GM18508 (cell line): ENCODE measurements at regions not wholly inside any gene's neighbourhood (a gene's known extent, or its start where the extent isn't known, plus 50 kb on each side); places are given as distances from the start of the nearest gene placed in this dataset.

ENCODE experiments used
- ATAC-seq: cut with Tn5 transposase; IDR thresholded peaks from one replicate; pipeline ENCODE4 v1.9.1; 2021; ENCODE audit warnings: moderate number of reproducible peaks; ENCODE audit not compliant: insufficient read depth, unreplicated experiment

DNA sequence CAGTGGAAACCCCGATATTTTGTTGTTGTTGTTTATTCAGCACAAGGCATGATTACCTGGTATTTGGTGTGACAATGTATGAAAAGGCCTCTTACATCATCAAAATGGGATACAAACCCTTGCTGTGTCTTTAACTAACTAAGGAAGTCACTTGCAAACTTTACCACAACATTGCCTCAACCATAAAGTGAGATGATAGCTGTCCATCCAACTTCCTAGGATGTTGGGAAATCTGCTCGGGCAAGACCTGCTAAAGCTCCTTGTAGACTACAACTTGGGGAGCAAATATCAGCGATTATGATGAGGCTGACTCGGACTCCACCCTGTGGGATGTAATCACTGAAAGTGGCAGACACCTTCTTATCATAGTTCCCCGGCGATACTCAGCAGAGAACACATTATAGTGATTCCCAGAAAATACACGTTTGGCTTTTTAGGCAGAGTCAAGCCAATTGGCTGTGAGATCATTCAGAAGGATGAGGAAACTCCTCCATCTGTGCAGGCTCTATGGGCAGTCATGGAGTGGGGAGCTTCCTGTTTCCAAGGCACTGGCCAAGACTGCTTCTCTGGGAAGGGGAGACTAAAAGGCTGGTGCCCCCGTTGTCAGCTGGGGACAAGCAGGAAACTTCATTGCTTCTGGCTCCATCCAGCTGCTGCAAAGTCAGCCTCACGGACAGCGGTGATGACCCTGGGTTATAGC is 289.0 kb downstream of the RNF144A start:
- no peak for ATAC-seq

DNA sequence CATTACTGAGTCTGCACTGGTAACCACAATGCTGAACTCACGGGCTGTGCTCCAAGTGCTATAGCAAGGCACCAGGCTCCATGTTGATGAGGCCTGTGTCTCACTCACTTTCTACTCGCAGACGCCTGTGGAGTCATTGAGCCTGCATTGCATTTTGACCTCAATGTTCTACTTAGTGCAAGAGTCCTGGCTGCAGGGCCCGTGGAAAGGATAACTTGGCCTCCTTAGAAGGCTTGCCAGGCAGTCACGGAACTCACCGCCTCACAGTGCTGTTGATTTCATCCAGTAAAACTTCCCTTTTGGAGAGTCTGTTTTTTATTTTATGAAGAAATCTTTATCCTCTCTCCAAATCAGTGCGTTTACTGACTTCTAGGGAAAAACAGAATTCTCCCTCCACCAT is 290.4 kb downstream of the RNF144A start:
- ATAC-seq, result no peak

- ATAC-seq, result no peak
Measured at GRCh38 chr2:7209757-7210555, 292.7 kb downstream of the RNF144A start.

DNA sequence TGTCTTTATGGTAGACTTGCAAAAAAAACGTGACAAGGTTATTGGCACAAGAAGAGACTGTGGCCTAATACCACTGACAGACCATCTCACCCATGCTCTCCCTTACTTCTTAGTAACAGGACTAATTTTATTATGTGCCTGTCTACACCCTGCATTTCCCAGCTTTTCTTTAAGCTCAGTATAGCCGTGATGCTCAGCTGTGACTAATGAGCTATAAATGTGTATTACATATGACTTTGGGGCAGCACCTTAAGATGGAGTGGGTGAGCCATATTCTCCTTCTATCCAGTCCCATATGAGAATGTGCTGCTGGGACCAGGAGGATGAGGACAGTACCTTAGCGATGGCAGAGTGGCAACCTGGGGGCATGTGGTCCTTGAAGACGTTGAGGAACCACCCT is 293.5 kb downstream of the RNF144A start:
- no peak for ATAC-seq

- ATAC-seq, result no peak
Measured at GRCh38 chr2:7225848-7226247, 308.6 kb downstream of the RNF144A start.

DNA sequence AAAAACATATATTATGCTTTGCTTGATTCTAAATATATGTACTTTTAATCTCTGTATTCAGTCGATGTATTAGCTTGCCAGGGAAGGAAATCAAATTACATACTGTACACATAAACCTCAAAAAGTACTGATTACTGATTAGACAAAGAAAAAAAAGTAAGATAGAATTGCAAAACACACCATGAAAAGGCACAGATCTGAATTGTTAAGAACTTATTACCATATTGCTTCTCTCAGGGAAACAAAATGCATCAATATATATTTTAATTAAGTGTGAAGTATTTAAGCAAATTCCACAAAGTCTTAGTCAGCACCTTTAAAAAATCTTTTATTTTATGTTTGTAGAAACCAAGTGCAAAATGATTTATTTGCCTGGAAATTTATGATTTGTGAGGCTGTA is 309.3 kb downstream of the RNF144A start:
- ATAC-seq, result no peak

DNA sequence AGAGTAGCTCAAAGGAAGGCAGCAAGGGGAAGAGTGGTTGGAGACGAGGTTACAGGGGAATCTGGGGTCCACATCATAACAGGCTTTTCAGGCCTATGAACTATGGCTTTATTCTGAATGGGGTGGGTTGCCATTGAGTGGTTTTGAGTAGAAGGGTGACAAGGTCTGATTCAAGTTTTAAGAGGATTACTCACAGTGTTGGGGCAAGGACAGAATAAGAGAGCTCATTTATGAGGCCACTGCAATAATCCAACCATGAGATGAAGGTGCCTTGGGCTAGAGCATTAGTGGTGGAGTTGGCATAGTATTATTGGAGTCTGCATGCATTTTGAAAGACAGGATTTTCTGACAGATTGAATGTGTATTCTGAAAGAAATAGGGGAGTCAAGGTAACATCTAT is 315.9 kb downstream of the RNF144A start:
- no peak for ATAC-seq

GRCh38 chr2:7237466-7237865 is 320.3 kb downstream of the RNF144A start:
- no peak for ATAC-seq

DNA sequence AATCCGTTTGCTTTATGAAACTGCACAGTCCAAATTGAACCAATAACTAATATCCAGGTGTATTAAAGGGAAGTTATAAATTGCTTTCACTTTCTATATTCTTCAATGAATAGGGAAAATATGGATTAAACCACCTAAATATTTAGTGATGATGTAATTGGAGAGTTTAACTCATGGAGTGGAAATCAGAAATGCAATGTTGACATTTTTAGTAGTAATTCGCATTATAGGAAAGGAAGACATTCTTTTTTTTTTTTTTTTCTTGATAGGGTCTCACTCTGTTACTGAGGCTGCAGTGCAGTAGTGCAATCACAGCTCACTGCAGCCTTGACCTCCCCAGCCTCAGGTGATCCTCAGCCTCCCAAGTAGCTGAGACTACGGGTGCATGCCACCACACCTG is 321.9 kb downstream of the RNF144A start:
- no peak for ATAC-seq

DNA sequence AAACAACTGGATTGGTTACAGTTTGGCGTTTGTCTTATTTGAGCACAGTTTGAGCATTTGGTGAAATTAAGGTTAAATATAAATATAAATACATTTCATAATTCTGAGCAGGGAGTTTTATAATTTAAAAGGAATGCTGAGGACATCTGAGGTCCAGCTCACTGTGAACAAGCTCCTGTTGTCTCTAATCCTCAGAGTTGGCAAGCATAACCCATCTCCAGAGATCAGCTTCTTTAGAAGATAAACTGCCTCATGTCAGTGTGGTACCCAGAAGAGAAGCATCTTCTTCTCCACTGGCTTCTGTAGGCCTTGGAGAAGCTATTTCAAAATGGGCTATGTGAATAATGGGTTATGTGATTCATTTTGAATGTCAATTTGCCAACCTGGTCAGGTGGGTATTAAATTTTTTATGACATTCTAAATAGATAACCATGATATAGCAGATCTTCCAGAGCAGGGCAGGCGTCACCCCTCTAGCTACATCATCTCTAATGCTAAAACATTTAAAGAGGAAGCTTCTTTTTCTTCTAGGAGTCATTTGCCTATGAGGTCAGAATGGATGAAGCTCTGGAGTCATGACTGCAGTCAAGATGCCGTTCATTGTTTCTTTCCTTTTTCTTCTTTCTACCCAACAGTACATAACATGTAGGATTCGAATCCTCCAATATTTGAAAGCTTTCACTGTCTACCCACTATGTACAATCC is 324.0 kb downstream of the RNF144A start:
- ATAC-seq, result no peak

DNA sequence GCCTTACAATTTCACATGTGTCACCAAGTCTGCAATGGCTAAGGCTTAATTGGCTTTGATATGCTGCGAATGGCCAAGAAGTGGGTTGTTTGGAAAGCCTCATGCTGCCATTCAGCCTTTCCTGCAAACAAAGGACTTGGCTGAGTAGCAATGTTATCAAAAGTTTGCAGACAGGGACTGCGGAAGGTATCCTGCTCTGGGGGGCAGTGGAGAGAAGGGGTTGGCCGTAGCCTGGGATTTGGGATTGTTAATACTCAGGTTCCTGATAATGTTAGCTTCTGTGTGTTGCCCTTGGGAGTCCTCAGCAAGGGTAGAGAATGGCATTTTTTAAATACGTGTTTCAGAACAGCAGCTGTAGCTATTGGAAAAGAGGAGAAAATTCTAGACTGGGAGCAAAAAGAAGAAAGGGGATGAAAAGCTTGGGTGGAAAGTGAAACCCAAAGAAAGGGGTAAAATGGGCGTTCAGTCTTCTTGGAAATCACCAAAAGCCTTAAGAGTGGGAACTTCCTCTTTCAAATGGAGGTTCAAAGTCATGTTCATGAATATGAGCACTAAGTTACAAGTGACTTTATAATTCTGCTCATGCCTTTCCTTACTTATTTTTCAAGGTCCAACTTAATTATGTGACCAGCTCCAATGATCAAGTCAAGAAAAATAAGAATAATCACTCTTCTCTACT is 325.1 kb downstream of the RNF144A start:
- ATAC-seq, result no peak

DNA sequence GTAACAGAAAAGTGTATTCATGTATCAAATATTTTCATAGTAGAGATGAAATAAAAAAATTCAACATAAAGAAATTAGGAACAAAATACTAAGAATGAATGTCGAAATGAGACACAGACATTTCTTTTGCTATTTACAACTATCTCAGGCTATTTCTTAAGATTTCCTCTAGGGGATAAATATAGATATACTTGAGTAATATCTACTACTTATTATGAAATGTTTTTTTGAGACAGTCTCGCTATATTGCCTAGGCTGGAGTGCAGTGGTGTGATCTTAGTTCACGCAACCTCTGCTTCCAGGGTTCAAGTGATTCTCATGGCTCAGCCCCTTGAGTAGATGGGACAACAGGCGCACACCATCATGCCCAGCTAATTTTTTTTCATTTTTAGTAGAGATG is 326.1 kb downstream of the RNF144A start:
- ATAC-seq, result no peak

GRCh38 chr2:7256377-7256776 is 339.2 kb downstream of the RNF144A start:
- ATAC-seq, result no peak

- no peak for ATAC-seq
Measured at GRCh38 chr2:7262727-7263126, 345.5 kb downstream of the RNF144A start.

DNA sequence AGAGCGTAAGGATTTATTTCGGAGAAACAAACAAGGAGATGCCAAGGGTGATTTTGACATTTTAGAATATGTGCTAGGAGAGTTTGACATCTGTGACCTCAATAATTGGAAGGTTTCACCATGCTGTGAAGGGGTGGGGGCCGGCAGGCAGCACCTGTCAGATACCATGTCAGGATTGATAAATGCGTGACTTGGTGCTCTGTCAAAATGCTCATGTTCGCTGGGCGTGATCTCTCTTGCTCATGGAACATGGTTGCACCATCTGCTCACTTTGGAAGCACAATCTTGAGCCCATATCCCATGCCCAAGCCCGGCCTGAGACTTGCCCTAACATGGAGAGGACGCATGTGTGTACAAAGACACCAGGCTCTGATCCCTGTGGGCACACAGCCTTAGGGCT is 347.6 kb downstream of the RNF144A start:
- no peak for ATAC-seq

GRCh38 chr2:7265286-7265685 is 348.1 kb downstream of the RNF144A start:
- no peak for ATAC-seq

- no peak for ATAC-seq
Measured at GRCh38 chr2:7269106-7269643, 352.0 kb downstream of the RNF144A start.

- ATAC-seq, result no peak
Measured at GRCh38 chr2:7270011-7270431, 352.8 kb downstream of the RNF144A start.

DNA sequence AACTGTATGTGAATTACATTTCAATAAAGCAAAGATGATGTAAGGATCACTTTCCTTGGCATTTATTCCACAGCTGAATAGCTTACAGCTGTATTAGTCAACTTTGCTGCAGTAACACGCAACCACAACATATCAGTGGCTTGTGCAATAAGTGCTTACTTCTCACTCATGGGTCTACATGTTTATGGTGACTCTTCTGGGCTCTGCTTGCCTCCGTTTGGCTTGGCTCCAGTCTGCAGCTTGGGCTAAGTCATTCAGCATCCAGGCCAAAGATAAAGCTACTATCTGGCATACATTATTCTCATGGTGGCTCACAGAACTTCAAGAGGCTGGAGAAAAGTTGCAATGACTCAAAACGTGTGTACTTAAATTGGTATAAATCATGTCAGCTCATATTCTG is 355.0 kb downstream of the RNF144A start:
- ATAC-seq, result no peak

GRCh38 chr2:7278984-7279383 is 361.8 kb downstream of the RNF144A start:
- no peak for ATAC-seq
